ENCODE measurements at regions not wholly inside any gene's neighbourhood (a gene's known extent, or its start where the extent isn't known, plus 50 kb on each side); places are given as distances from the start of the nearest gene placed in this dataset.
"Not testable (repeated sequence)": the region's sequence is repeated elsewhere in the genome, so short reads cannot be mapped to it uniquely, and the experiment has no call there.

GRCh38 chr3:194264631-194265504, 86.3 kb downstream of the CPN2 start:
- TF ChIP-seq CTCF, POLR2A (IDR thresholded peaks at IDR 0.05): not testable (repeated sequence)

All from body of pancreas (tissue), 4 donors.